Keratinocyte (primary cell): ENCODE measurements at regions not wholly inside any gene's neighbourhood (a gene's known extent, or its start where the extent isn't known, plus 50 kb on each side); places are given as distances from the start of the nearest gene placed in this dataset.

Experiments used
- DNase-seq: peaks from one replicate; pipeline ENCODE4 v3.0.0-alpha.2; 2011; ENCODE audit warnings: low read depth, missing footprints, low spot score
- FAIRE-seq: peaks from 2 replicates; lab custom pipeline; 2011; peaks lifted over from hg19 to GRCh38; lab: Jason Lieb, UNC
- H2AFZ ChIP-seq: 2 replicates; pipeline ENCODE4 v1.6.0; 2012; ENCODE audit warnings: low read length, control low read depth, inconsistent platforms; ENCODE audit not compliant: control insufficient read depth
- H3K27ac ChIP-seq: 2 replicates; pipeline ENCODE4 v1.5.1; 2011; ENCODE audit warnings: low read length; ENCODE audit not compliant: control insufficient read depth, insufficient read depth
- H3K27me3 ChIP-seq: 3 replicates; pipeline ENCODE4 v1.6.0; 2011; ENCODE audit warnings: low read length; ENCODE audit not compliant: control insufficient read depth, insufficient read depth; ENCODE audit errors: extremely low read depth
- H3K36me3 ChIP-seq, 2 experiments: 2 replicates in 1 of 2; 3 replicates in 1 of 2; pipeline ENCODE4 v1.5.1; 2011; ENCODE audit warnings: low read length in 2 of 2, mild to moderate bottlenecking in 1 of 2; ENCODE audit not compliant: control insufficient read depth in 2 of 2, insufficient read depth in 2 of 2; ENCODE audit errors: extremely low read depth in 1 of 2
- H3K4me1 ChIP-seq: 3 replicates; pipeline ENCODE4 v1.5.1; 2011; ENCODE audit warnings: low read length; ENCODE audit not compliant: control insufficient read depth, insufficient read depth; ENCODE audit errors: extremely low read depth
- H3K4me2 ChIP-seq: 3 replicates; pipeline ENCODE4 v1.6.0; 2011; ENCODE audit warnings: low read depth, low read length; ENCODE audit not compliant: control insufficient read depth, insufficient read depth; ENCODE audit errors: extremely low read depth
- H3K4me3 ChIP-seq, 3 experiments: fragments of 200-600 bp in 1 of 3; sonication (generic) in 1 of 3; 2 replicates in 2 of 3; 3 replicates in 1 of 3; pipeline ENCODE4 v1.5.1; 2011 to 2016; ENCODE audit warnings: low read length in 3 of 3, mild to moderate bottlenecking in 3 of 3, control low read depth in 2 of 3, inconsistent platforms in 1 of 3, low read depth in 1 of 3, mixed read lengths in 1 of 3, mixed run types in 1 of 3, moderate library complexity in 1 of 3; ENCODE audit not compliant: control insufficient read depth in 2 of 3, insufficient read depth in 2 of 3; ENCODE audit errors: extremely low read depth in 1 of 3
- H3K79me2 ChIP-seq: 2 replicates; pipeline ENCODE4 v1.6.0; 2012; ENCODE audit warnings: low read length; ENCODE audit not compliant: control insufficient read depth, insufficient read depth
- H3K9ac ChIP-seq: 3 replicates; pipeline ENCODE4 v1.6.0; 2011; ENCODE audit warnings: low read length; ENCODE audit not compliant: control insufficient read depth, insufficient read depth; ENCODE audit errors: extremely low read depth
- H3K9me1 ChIP-seq: 3 replicates; pipeline ENCODE4 v1.6.0; 2011; ENCODE audit warnings: low read length; ENCODE audit not compliant: control insufficient read depth, insufficient read depth; ENCODE audit errors: extremely low read depth
- H3K9me3 ChIP-seq: 2 replicates; pipeline ENCODE4 v1.5.1; 2012; ENCODE audit warnings: low read depth, low read length; ENCODE audit not compliant: control insufficient read depth
- H4K20me1 ChIP-seq: 3 replicates; pipeline ENCODE4 v1.6.0; 2011; ENCODE audit warnings: low read length; ENCODE audit not compliant: control insufficient read depth, insufficient read depth; ENCODE audit errors: extremely low read depth
- EZH2 ChIP-seq: IDR thresholded peaks from one replicate; pipeline ENCODE4 v1.6.1; 2012; ENCODE audit warnings: inconsistent platforms, mild to moderate bottlenecking, low read length, moderate library complexity
- dilution Hi-C: fragments of 300-500 bp; cut with MboI; formaldehyde crosslinking; loops from one replicate; pipeline ENCODE4 v1.7.0; 2020; ENCODE audit warnings: low sequenced_read_pairs; ENCODE audit not compliant: extremely low pct_ligation_motif_present
- TF ChIP-seq, protein P1 (sequence below), 3 experiments: IDR thresholded peaks in 1 of 3; conservative IDR thresholded peaks in 1 of 3; optimal IDR thresholded peaks in 1 of 3; 2 replicates in 2 of 3; 3 replicates in 1 of 3; pipeline versions ENCODE3 to v1.5.1; 2011; ENCODE audit warnings: low read length in 3 of 3, mild to moderate bottlenecking in 3 of 3, moderate library complexity in 2 of 3, control low read depth in 1 of 3, inconsistent platforms in 1 of 3; ENCODE audit not compliant: insufficient read depth in 2 of 3; ENCODE audit errors: extremely low read depth in 1 of 3

DNA sequence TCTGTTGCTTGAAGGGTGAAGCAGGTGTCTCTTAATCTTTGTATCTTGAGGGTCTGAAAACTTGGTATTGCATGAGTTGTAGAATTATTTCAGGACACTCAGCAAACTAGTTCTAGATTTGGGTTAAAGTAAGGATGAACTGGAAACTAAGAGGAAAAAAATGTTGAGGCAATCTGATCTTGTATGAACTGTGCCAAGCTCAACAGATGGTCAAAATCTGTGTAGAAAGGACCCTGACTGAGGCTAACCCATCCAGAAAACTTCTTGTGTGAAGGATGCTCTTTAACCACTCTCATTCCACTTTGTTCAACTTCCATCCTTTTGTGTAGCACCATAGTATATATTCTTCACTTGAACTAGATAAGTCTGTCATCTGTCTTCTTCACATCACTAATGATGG lies 861.7 kb downstream of the SLC4A3 start:
- Histone ChIP-seq H3K9me3 (no peaks in the 10 kb centered on the region), H3K36me3 (no peaks in the 10 kb centered on the region), H3K27me3 (no peaks in the 10 kb centered on the region), H3K27ac (no peak overlapping the region), H4K20me1 (no peaks in the 10 kb centered on the region), H3K4me3 (no peak overlapping the region), H3K79me2 (no peaks in the 10 kb centered on the region), H3K9me1 (no peaks in the 10 kb centered on the region), H3K4me2 (no peak overlapping the region), H3K4me1 (peaks cover 5% of the 10 kb centered on the region), H2AFZ (no peak overlapping the region), H3K9ac (no peak overlapping the region)
- FAIRE-seq (peak; percentile 57), DNase-seq (no peak)
- dilution Hi-C loops, result no loop called here
- no peak for TF ChIP-seq EZH2

DNA sequence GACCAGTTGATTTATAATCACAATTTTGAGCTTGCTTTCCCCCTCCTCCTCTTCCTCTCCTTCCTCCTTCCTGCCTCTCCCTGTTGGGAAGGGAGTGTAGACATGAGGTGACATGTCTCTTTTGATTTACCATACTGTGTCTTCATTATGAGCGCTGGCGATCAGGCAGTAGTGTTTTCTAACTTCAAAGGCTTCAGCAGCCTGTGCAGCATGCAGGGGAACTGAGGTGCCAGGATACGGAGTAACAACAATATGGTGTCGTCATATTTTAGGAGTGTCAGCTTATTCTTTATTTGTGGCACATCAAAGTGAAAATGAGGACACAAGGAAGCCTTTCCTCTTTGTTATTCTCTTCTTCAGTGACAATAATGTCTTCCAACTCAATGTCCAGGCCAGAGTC lies 864.2 kb downstream of the SLC4A3 start:
- Histone ChIP-seq H3K79me2 (no peaks in the 10 kb centered on the region), H2AFZ (peak overlapping the region; percentile 89), H3K36me3 (no peaks in the 10 kb centered on the region), H3K9ac (no peak overlapping the region), H3K27ac (no peak overlapping the region), H3K4me2 (peak overlapping the region; percentile 63), H3K27me3 (no peaks in the 10 kb centered on the region), H3K9me1 (no peaks in the 10 kb centered on the region), H3K4me1 (peaks cover 5% of the 10 kb centered on the region), H3K4me3 (peak overlapping the region in 1 of 3 experiments; percentile 28), H3K9me3 (no peaks in the 10 kb centered on the region), H4K20me1 (no peaks in the 10 kb centered on the region)
- peak; percentile 67 for FAIRE-seq
- dilution Hi-C loops, result no loop called here
- no peak for DNase-seq
- TF ChIP-seq, protein P1, sequence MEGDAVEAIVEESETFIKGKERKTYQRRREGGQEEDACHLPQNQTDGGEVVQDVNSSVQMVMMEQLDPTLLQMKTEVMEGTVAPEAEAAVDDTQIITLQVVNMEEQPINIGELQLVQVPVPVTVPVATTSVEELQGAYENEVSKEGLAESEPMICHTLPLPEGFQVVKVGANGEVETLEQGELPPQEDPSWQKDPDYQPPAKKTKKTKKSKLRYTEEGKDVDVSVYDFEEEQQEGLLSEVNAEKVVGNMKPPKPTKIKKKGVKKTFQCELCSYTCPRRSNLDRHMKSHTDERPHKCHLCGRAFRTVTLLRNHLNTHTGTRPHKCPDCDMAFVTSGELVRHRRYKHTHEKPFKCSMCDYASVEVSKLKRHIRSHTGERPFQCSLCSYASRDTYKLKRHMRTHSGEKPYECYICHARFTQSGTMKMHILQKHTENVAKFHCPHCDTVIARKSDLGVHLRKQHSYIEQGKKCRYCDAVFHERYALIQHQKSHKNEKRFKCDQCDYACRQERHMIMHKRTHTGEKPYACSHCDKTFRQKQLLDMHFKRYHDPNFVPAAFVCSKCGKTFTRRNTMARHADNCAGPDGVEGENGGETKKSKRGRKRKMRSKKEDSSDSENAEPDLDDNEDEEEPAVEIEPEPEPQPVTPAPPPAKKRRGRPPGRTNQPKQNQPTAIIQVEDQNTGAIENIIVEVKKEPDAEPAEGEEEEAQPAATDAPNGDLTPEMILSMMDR (optimal IDR thresholded peaks at IDR 0.05 in 1 of 3, IDR thresholded peaks at IDR 0.05 in 1 of 3, conservative IDR thresholded peaks at IDR 0.05 in 1 of 3; ENCODE audit: extremely low read depth in 1 of 3, insufficient read depth in 2 of 3, low read length in 3 of 3), result no peak
- TF ChIP-seq EZH2, result no peak

DNA sequence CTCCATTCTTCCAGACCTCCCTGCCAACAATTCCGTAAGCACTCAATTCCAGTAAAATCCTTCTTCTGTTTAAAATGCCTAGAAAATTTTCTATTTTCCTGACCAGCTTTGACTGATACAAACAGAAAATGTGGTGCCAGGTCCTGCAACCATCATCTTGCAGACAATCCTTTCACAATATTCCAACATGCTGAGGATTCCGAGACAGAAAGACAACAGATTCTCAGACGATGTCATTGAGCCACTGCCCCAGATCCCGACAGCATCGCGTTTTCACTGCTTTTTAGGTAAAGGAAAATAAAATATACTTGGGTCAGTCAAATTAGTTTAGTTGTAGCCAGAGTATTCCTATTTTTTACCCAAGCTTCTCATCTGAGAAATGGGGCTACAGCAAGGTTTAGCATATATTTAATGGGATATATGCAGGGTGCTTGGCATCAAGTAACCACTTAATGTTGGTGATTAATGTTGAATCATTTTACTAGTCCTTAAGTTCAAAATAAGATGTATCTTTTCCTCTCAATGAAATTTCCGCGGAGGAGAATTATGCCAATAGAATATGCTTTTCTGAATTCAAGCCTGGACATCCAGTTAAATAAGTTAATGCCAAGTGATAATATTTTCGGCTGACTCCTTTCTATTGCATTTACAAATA lies 866.6 kb downstream of the SLC4A3 start:
- Histone ChIP-seq H4K20me1 (no peaks in the 10 kb centered on the region), H3K4me1 (peaks cover 6% of the 10 kb centered on the region), H3K9me3 (no peaks in the 10 kb centered on the region), H3K27ac (no peak overlapping the region), H3K79me2 (no peaks in the 10 kb centered on the region), H2AFZ (no peak overlapping the region), H3K4me2 (no peak overlapping the region), H3K27me3 (no peaks in the 10 kb centered on the region), H3K9me1 (no peaks in the 10 kb centered on the region), H3K4me3 (no peak overlapping the region), H3K36me3 (no peaks in the 10 kb centered on the region), H3K9ac (no peak overlapping the region)
- DNase-seq (no peak), FAIRE-seq (no peak)
- dilution Hi-C loops, result no loop called here
- no peak for TF ChIP-seq EZH2
- TF ChIP-seq, protein P1 (optimal IDR thresholded peaks at IDR 0.05 in 1 of 3, IDR thresholded peaks at IDR 0.05 in 1 of 3, conservative IDR thresholded peaks at IDR 0.05 in 1 of 3; ENCODE audit: extremely low read depth in 1 of 3, insufficient read depth in 2 of 3, low read length in 3 of 3), result no peak
